GM12891 (cell line): ENCODE measurements at regions not wholly inside any gene's neighbourhood (a gene's known extent, or its start where the extent isn't known, plus 50 kb on each side); places are given as distances from the start of the nearest gene placed in this dataset.

Experiments used
- PAX5 ChIP-seq: IDR thresholded peaks from 2 replicates; pipeline ENCODE4 v1.6.1; 2011; ENCODE audit warnings: low read length, moderate library complexity, mild to moderate bottlenecking; ENCODE audit not compliant: insufficient read depth, severe bottlenecking
- POLR2A ChIP-seq: IDR thresholded peaks from 2 replicates; pipeline ENCODE4 v1.6.1; 2011; ENCODE audit warnings: low read depth, low read length, control low read depth
- POLR2AphosphoS5 ChIP-seq: IDR thresholded peaks from 2 replicates; pipeline ENCODE4 v1.6.1; 2011; ENCODE audit warnings: low read depth, low read length, control low read depth
- POU2F2 ChIP-seq: IDR thresholded peaks from 2 replicates; pipeline ENCODE4 v1.6.1; 2011; ENCODE audit warnings: low read depth, mild to moderate bottlenecking, control low read depth, low read length, moderate library complexity
- SPI1 ChIP-seq: IDR thresholded peaks from 2 replicates; pipeline ENCODE4 v1.6.1; 2011; ENCODE audit warnings: low read depth, low read length, control low read depth
- TAF1 ChIP-seq: IDR thresholded peaks from 2 replicates; pipeline ENCODE4 v1.6.1; 2011; ENCODE audit warnings: low read depth, low read length, control low read depth

DNA sequence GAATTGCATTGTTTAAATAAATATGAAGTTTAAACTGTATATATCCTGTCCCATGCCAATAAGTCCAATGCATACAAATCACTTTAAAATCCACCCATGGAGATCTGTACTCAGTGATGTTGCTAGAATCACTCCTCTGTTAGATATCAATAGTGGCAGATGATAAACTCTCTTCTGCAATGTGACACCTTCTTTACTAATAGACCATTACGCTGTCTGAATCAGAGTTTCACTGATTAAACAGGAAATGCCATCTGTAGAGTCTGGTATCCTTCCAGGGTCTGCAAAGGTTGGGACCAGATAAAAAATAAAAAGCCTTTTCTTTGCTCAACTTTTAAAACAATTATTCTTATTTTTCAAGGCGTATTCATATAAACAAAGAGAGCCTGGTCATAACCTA lies 134.5 kb downstream of the EDN3 start:
- no peak for TF ChIP-seq SPI1
- TF ChIP-seq POLR2AphosphoS5, result no peak
- no peak for TF ChIP-seq POLR2A
- TF ChIP-seq TAF1, result no peak
- TF ChIP-seq PAX5, result no peak
- TF ChIP-seq POU2F2, result no peak
